ENCODE measurements at regions not wholly inside any gene's neighbourhood (a gene's known extent, or its start where the extent isn't known, plus 50 kb on each side); places are given as distances from the start of the nearest gene placed in this dataset.

DNA sequence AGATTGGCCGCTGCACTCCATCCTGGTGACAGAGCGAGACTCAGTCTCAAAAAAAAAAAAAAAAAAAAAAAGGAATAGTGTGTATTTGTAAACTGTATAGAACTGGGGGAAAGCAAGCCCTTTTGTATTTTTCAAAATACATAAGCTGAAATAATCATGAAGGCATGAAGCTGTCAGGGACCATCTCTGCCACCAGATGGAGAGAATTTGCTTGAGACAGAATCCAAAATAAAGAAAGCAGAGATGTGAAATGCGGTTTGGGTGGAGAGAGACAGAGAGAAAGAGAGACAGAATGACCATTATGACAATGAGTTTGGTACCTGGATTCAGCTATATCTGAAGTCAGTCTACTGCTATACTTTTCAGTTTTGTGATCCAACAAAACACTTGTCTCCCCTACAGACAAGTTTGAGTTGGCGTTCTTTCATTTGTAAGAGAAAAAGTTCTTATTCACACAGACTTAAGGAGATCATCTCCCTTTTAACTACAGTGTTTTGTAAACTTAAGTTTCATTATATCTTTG, 155.7 kb upstream of the LRIG3 start:
- no peak overlapping the region for H3K4me3 ChIP-seq
- no peak overlapping the region for H3K9ac ChIP-seq (ENCODE audit: low read depth in 2 of 2, low read length in 2 of 2)
- H3K27ac ChIP-seq = no peak overlapping the region
- H3K9me3 ChIP-seq = no peaks in the 10 kb centered on the region
- no peak for DNase-seq
- no peaks in the 10 kb centered on the region for H3K4me1 ChIP-seq
- TF ChIP-seq, protein P1, sequence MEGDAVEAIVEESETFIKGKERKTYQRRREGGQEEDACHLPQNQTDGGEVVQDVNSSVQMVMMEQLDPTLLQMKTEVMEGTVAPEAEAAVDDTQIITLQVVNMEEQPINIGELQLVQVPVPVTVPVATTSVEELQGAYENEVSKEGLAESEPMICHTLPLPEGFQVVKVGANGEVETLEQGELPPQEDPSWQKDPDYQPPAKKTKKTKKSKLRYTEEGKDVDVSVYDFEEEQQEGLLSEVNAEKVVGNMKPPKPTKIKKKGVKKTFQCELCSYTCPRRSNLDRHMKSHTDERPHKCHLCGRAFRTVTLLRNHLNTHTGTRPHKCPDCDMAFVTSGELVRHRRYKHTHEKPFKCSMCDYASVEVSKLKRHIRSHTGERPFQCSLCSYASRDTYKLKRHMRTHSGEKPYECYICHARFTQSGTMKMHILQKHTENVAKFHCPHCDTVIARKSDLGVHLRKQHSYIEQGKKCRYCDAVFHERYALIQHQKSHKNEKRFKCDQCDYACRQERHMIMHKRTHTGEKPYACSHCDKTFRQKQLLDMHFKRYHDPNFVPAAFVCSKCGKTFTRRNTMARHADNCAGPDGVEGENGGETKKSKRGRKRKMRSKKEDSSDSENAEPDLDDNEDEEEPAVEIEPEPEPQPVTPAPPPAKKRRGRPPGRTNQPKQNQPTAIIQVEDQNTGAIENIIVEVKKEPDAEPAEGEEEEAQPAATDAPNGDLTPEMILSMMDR (IDR thresholded peaks at IDR 0.05) = no peak
- H3K36me3 ChIP-seq = no peaks in the 10 kb centered on the region
- no peaks in the 10 kb centered on the region for H3K27me3 ChIP-seq
- intact Hi-C loops (cut with DNase I) = loop anchor here (10.0 kb wide), 1 partner anchor 111 kb away; no protein-coding TSS in a partner anchor

DNA sequence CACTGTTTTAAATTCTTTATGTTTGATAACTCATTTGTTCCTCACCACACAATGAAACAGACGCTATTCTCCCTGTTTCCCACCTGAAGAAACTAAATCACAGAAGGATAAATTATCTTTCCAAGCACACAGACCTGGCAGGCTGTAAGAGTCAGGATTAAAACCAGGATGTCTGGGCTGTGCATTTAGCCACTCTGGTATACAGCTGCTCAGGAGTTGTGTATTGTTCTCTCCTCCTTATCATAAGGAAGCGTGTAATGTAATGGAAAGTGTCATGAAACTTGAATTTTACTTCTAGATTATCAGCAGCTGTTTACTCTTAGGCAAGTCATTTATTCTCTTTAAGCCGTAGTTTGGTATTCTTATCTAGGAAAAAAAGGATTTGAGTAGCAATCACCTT, 154.8 kb upstream of the LRIG3 start:
- Histone ChIP-seq H3K4me3 (no peak overlapping the region), H3K27ac (peak overlapping the region; percentile 15), H3K4me1 (no peaks in the 10 kb centered on the region), H3K27me3 (no peaks in the 10 kb centered on the region), H3K36me3 (no peaks in the 10 kb centered on the region), H3K9ac (ENCODE audit: low read depth in 2 of 2, low read length in 2 of 2) (peak overlapping the region in 1 of 2 donors; percentile 43), H3K9me3 (no peaks in the 10 kb centered on the region)
- intact Hi-C loops (cut with DNase I) = loop anchor here (10.0 kb wide), 1 partner anchor 110 kb away; no protein-coding TSS in a partner anchor
- no peak for DNase-seq
- TF ChIP-seq, protein P1 (IDR thresholded peaks at IDR 0.05) = no peak

DNA sequence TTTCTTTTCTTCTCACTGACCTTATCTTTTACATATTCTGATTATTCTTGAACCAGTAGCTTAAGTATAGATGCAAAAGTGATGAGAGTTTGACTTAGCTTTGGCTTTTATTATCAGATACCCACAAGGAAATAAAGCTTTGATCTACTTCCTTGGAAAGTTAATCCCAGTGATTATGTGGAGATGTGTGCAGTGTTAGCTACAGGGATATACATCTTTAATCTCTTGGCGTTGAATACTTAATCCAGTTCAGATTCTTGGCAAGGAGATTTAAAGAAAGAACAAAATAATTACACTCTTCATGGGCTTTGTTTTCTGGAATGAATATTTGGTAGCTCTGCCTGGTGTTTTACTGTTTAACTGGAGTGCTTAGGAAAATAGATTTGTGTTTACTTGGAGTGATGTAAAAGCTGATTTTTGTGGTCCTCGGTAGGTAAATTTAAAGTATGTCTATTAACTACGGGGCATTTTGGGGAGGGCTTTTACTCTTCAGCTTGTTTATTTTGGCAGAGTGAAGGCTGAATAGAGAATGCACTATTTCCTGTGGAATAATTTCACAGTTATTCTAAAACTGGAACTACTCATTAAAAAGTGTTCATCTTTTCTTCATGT, 150.1 kb upstream of the LRIG3 start:
- DNase-seq = no peak
- no peaks in the 10 kb centered on the region for H3K9me3 ChIP-seq
- H3K27ac ChIP-seq = no peak overlapping the region
- intact Hi-C loops (cut with DNase I) = loop anchor here (10.0 kb wide), 1 partner anchor 106 kb away; no protein-coding TSS in a partner anchor
- H3K4me3 ChIP-seq = no peak overlapping the region
- no peaks in the 10 kb centered on the region for H3K27me3 ChIP-seq
- H3K36me3 ChIP-seq = no peaks in the 10 kb centered on the region
- H3K4me1 ChIP-seq = no peaks in the 10 kb centered on the region
- H3K9ac ChIP-seq (ENCODE audit: low read depth in 2 of 2, low read length in 2 of 2) = no peak overlapping the region
- TF ChIP-seq, protein P1 (IDR thresholded peaks at IDR 0.05) = no peak

- Histone ChIP-seq H3K9me3 (no peaks in the 10 kb centered on the region), H3K27me3 (no peaks in the 10 kb centered on the region), H3K4me1 (no peaks in the 10 kb centered on the region), H3K36me3 (no peaks in the 10 kb centered on the region), H3K9ac (ENCODE audit: low read depth in 2 of 2, low read length in 2 of 2) (no peak overlapping the region), H3K27ac (no peak overlapping the region), H3K4me3 (no peak overlapping the region)
- DNase-seq = no peak
- intact Hi-C loops (cut with DNase I) = no loop called here
- TF ChIP-seq, protein P1 (IDR thresholded peaks at IDR 0.05) = no peak
Measured at GRCh38 chr12:59069516-59069915, 149.2 kb upstream of the LRIG3 start.

- TF ChIP-seq, protein P1 (IDR thresholded peaks at IDR 0.05) = no peak
- no peak overlapping the region for H3K27ac ChIP-seq
- no peaks in the 10 kb centered on the region for H3K4me1 ChIP-seq
- no peak overlapping the region for H3K9ac ChIP-seq (ENCODE audit: low read depth in 2 of 2, low read length in 2 of 2)
- no peak overlapping the region for H3K4me3 ChIP-seq
- no peaks in the 10 kb centered on the region for H3K9me3 ChIP-seq
- intact Hi-C loops (cut with DNase I) = no loop called here
- H3K36me3 ChIP-seq = no peaks in the 10 kb centered on the region
- H3K27me3 ChIP-seq = no peaks in the 10 kb centered on the region
- no peak for DNase-seq
Measured at GRCh38 chr12:59068436-59068835, 148.1 kb upstream of the LRIG3 start.

All from colonic mucosa (tissue), 4 donors.